IMR-90 (cell line): ENCODE measurements at regions not wholly inside any gene's neighbourhood (a gene's known extent, or its start where the extent isn't known, plus 50 kb on each side); places are given as distances from the start of the nearest gene placed in this dataset.
"Not testable (repeated sequence)": the region's sequence is repeated elsewhere in the genome, so short reads cannot be mapped to it uniquely, and the experiment has no call there.

Experiments
- ATAC-seq: fragments of 200-7000 bp; cut with Tn5 transposase; 2 replicates; pipeline ENCODE4 v1.9.1; 2020; ENCODE audit warnings: low read depth, mild to moderate bottlenecking, moderate library complexity
- BruUV-seq: library from RNA; stranded (reverse); fragments of 400-500 nt; replicated peaks from 2 replicates; lab custom pipeline; 2021; lab: Mats Ljungman, UMichigan
- CTCF ChIA-PET: fragments of 300-600 bp; formaldehyde crosslinking; extraction: SDS; loops from one replicate; lab custom pipeline; 2021; ENCODE audit warnings: antibody characterized with exemption; lab: Yijun Ruan, JAX
- POLR2A ChIA-PET: fragments of 300-600 bp; sonication (Branson Sonifier 250); formaldehyde crosslinking; loops from one replicate; lab custom pipeline; 2022; ENCODE audit warnings: antibody characterized with exemption; ENCODE audit not compliant: unreplicated experiment; lab: Charles Lee
- DNase-seq: peaks from one replicate; pipeline ENCODE4 v3.0.0; 2013
- H2AFZ ChIP-seq: replicated peaks from 2 replicates; pipeline ENCODE3; 2013; ENCODE audit warnings: low read length, mild to moderate bottlenecking; ENCODE audit not compliant: poor library complexity
- H2AK5ac ChIP-seq: 2 replicates; pipeline ENCODE4 v1.6.1; 2013; ENCODE audit warnings: low read depth, low read length, inconsistent platforms
- H2AK9ac ChIP-seq: replicated peaks from 2 replicates; pipeline ENCODE3; 2013; ENCODE audit warnings: mild to moderate bottlenecking, low read depth, low read length, moderate library complexity; ENCODE audit not compliant: poor library complexity
- H2BK120ac ChIP-seq: 2 replicates; pipeline ENCODE4 v1.6.1; 2013; ENCODE audit warnings: low read depth, low read length, inconsistent platforms
- H2BK15ac ChIP-seq: 3 replicates; pipeline ENCODE4 v1.6.1; 2013; ENCODE audit warnings: low read depth, low read length, inconsistent platforms
- H2BK20ac ChIP-seq: 2 replicates; pipeline ENCODE4 v1.6.1; 2013; ENCODE audit warnings: low read depth, mild to moderate bottlenecking, inconsistent platforms, low read length, moderate library complexity
- H2BK5ac ChIP-seq: 2 replicates; pipeline ENCODE4 v1.6.1; 2013; ENCODE audit warnings: mild to moderate bottlenecking, low read depth, low read length, inconsistent platforms; ENCODE audit not compliant: poor library complexity, severe bottlenecking
- H3K14ac ChIP-seq: replicated peaks from 2 replicates; pipeline ENCODE4 v1.6.1; 2013; ENCODE audit warnings: low read depth, low read length, inconsistent platforms
- H3K18ac ChIP-seq: 2 replicates; pipeline ENCODE4 v1.6.1; 2013; ENCODE audit warnings: low read depth, low read length, control low read depth
- H3K23ac ChIP-seq: 2 replicates; pipeline ENCODE4 v1.6.1; 2013; ENCODE audit warnings: low read depth, low read length, inconsistent platforms
- H3K27ac ChIP-seq: 2 replicates; pipeline ENCODE4 v1.5.1; 2013; ENCODE audit warnings: mild to moderate bottlenecking, control low read depth, low read length; ENCODE audit not compliant: insufficient read depth
- H3K27me3 ChIP-seq: 2 replicates; pipeline ENCODE4 v1.6.1; 2013; ENCODE audit warnings: low read length; ENCODE audit not compliant: control insufficient read depth, insufficient read depth
- H3K36me3 ChIP-seq: 2 replicates; pipeline ENCODE4 v1.6.1; 2013; ENCODE audit warnings: low read length, mixed read lengths; ENCODE audit not compliant: control insufficient read depth, insufficient read depth
- H3K4ac ChIP-seq: 2 replicates; pipeline ENCODE4 v1.6.1; 2013; ENCODE audit warnings: low read depth, low read length, inconsistent platforms
- H3K4me1 ChIP-seq: 2 replicates; pipeline ENCODE4 v1.6.1; 2013; ENCODE audit warnings: low read length, mixed read lengths; ENCODE audit not compliant: control insufficient read depth, insufficient read depth
- H3K4me2 ChIP-seq: 2 replicates; pipeline ENCODE4 v1.6.1; 2013; ENCODE audit warnings: low read depth, mild to moderate bottlenecking, control low read depth, low read length, moderate library complexity
- H3K4me3 ChIP-seq: 2 replicates; pipeline ENCODE4 v1.5.1; 2013; ENCODE audit warnings: low read depth, mild to moderate bottlenecking, control low read depth, low read length, moderate library complexity; ENCODE audit not compliant: insufficient read depth
- H3K56ac ChIP-seq: 2 replicates; pipeline ENCODE4 v1.6.1; 2013; ENCODE audit warnings: low read length, inconsistent platforms; ENCODE audit not compliant: insufficient read depth; ENCODE audit errors: extremely low read depth
- H3K79me1 ChIP-seq, 2 experiments: 2 replicates each; pipeline ENCODE4 v1.6.1; 2013; ENCODE audit warnings: low read length in 2 of 2, inconsistent platforms in 1 of 2, low read depth in 1 of 2
- H3K9ac ChIP-seq: 2 replicates; pipeline ENCODE4 v1.6.1; 2013; ENCODE audit warnings: low read depth, low read length, control low read depth
- H3K9me1 ChIP-seq: 2 replicates; pipeline ENCODE4 v1.6.1; 2013; ENCODE audit warnings: low read length, inconsistent platforms; ENCODE audit not compliant: insufficient read depth
- H3K9me3 ChIP-seq: 2 replicates; pipeline ENCODE4 v1.6.1; 2013; ENCODE audit warnings: low read length; ENCODE audit not compliant: control insufficient read depth, insufficient read depth
- H4K20me1 ChIP-seq: 2 replicates; pipeline ENCODE4 v1.6.1; 2013; ENCODE audit warnings: low read length, inconsistent platforms; ENCODE audit not compliant: insufficient read depth
- H4K5ac ChIP-seq: 2 replicates; pipeline ENCODE4 v1.6.1; 2013; ENCODE audit warnings: mild to moderate bottlenecking, low read depth, low read length, control low read depth
- H4K8ac ChIP-seq, 2 experiments: 2 replicates each; pipeline ENCODE4 v1.6.1; 2013; ENCODE audit warnings: low read depth in 2 of 2, low read length in 2 of 2, control low read depth in 1 of 2, inconsistent platforms in 1 of 2
- H4K91ac ChIP-seq: 2 replicates; pipeline ENCODE4 v1.6.1; 2013; ENCODE audit warnings: low read depth, low read length, inconsistent platforms; ENCODE audit not compliant: insufficient read depth
- WGBS, 2 experiments: methylation state at CpG; one replicate each; pipeline versions ENCODE4 v1.1.5 to v1.1.7; 2013; ENCODE audit warnings: missing lambda C conversion rate in 2 of 2; ENCODE audit not compliant: insufficient read length in 1 of 2; ENCODE audit errors: extremely low coverage in 2 of 2; 5-methylcytosine and 5-hydroxymethylcytosine counted together
- dilution Hi-C: fragments of 300-500 bp; cut with HindIII; formaldehyde crosslinking; loops from one replicate; pipeline ENCODE4 v1.14.3; 2018; ENCODE audit warnings: low sequenced_read_pairs; ENCODE audit not compliant: unreplicated experiment
- in situ Hi-C: fragments of 300-500 bp; cut with MboI; formaldehyde crosslinking; loops from 3 replicates; pipeline ENCODE4 v1.14.3; 2019; ENCODE audit warnings: low sequenced_read_pairs, inconsistent platforms, mixed read lengths
- intact Hi-C: fragments of 100-400 bp; cut with micrococcal nuclease; formaldehyde crosslinking; loops from 2 replicates; pipeline ENCODE4 v1.10.0; 2022

- H3K9me1 ChIP-seq, H4K91ac ChIP-seq, dilution Hi-C loops: not testable (repeated sequence)
Observed at GRCh38 chr9:80659751-80660150, 1029.6 kb downstream of the TLE1 start.

More at GRCh38 chr9:80659751-80660150, 1029.6 kb downstream of the TLE1 start:
- H3K27ac ChIP-seq, H2BK15ac ChIP-seq, CTCF ChIA-PET, H2AFZ ChIP-seq, POLR2A ChIA-PET, H3K23ac ChIP-seq, H3K27me3 ChIP-seq, H3K4ac ChIP-seq, H3K18ac ChIP-seq, ATAC-seq, H4K20me1 ChIP-seq, DNase-seq, H4K5ac ChIP-seq, H3K79me1 ChIP-seq, H2AK9ac ChIP-seq, H3K9ac ChIP-seq, H3K4me1 ChIP-seq, BruUV-seq, H4K8ac ChIP-seq, H2BK5ac ChIP-seq, intact Hi-C loops, H3K36me3 ChIP-seq, in situ Hi-C loops, H3K4me3 ChIP-seq, H3K56ac ChIP-seq, H3K4me2 ChIP-seq, H2BK20ac ChIP-seq, H2AK5ac ChIP-seq, H3K9me3 ChIP-seq, H2BK120ac ChIP-seq, H3K14ac ChIP-seq: not testable (repeated sequence)
- 84% methylated on average over 14 of the region's 26 CpGs; no CpG with 5 or more reads in 1 of the 2 experiments for WGBS, 2 experiments
